ENCODE measurements at regions not wholly inside any gene's neighbourhood (a gene's known extent, or its start where the extent isn't known, plus 50 kb on each side); places are given as distances from the start of the nearest gene placed in this dataset.

DNA sequence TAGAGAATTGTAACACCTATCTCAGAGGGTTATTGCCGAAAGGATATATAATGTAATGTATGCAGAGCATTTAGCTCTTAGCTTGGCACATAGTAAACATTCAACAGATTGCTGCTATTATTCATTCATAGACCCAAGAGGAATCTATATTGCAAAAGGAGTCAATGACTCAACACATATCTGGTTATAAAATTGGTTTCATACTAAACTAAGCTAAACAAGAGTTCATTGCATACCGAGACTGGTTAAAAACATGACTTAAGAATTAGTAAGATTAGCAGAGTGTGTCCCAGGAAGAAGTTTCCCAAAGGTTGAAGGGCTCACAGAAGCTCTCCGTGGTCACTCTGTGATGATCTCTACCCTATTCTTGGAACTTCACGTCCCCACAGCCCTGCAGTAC lies 339.6 kb upstream of the CCNH start:
- POLR2A ChIA-PET (ENCODE audit: low non-redundant PET): no interaction called here
- no TSS peak for BruUV-seq (replicated peaks)
- H3K27ac ChIP-seq (ENCODE audit: low read depth, low read length, poor library complexity, severe bottlenecking): no peak overlapping the region
- TF ChIP-seq EZH2 (IDR thresholded peaks at IDR 0.05; ENCODE audit: borderline replicate concordance, low read depth, low read length, poor library complexity, severe bottlenecking): no peak
- TF ChIP-seq, protein P1, sequence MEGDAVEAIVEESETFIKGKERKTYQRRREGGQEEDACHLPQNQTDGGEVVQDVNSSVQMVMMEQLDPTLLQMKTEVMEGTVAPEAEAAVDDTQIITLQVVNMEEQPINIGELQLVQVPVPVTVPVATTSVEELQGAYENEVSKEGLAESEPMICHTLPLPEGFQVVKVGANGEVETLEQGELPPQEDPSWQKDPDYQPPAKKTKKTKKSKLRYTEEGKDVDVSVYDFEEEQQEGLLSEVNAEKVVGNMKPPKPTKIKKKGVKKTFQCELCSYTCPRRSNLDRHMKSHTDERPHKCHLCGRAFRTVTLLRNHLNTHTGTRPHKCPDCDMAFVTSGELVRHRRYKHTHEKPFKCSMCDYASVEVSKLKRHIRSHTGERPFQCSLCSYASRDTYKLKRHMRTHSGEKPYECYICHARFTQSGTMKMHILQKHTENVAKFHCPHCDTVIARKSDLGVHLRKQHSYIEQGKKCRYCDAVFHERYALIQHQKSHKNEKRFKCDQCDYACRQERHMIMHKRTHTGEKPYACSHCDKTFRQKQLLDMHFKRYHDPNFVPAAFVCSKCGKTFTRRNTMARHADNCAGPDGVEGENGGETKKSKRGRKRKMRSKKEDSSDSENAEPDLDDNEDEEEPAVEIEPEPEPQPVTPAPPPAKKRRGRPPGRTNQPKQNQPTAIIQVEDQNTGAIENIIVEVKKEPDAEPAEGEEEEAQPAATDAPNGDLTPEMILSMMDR (conservative IDR thresholded peaks at IDR 0.05; ENCODE audit: low read depth, low read length): no peak
- H3K36me3 ChIP-seq (ENCODE audit: insufficient read depth, low read length, poor library complexity, severe bottlenecking): no peaks in the 10 kb centered on the region
- H3K27me3 ChIP-seq (replicated peaks; ENCODE audit: insufficient read depth, low read depth, low read length, poor library complexity): no peaks in the 10 kb centered on the region
- H3K4me1 ChIP-seq (ENCODE audit: insufficient read depth, low read length, poor library complexity, severe bottlenecking): no peaks in the 10 kb centered on the region
- CTCF ChIA-PET: no interaction called here
- H3K9me3 ChIP-seq (ENCODE audit: low read depth, low read length, poor library complexity, severe bottlenecking): no peaks in the 10 kb centered on the region
- intact Hi-C loops (cut with micrococcal nuclease; ENCODE audit: unreplicated experiment): no loop called here
- DNase-seq (ENCODE audit: low spot score): no peak
- no peak overlapping the region for H3K4me3 ChIP-seq (ENCODE audit: low read depth, low read length, poor library complexity, severe bottlenecking)

DNA sequence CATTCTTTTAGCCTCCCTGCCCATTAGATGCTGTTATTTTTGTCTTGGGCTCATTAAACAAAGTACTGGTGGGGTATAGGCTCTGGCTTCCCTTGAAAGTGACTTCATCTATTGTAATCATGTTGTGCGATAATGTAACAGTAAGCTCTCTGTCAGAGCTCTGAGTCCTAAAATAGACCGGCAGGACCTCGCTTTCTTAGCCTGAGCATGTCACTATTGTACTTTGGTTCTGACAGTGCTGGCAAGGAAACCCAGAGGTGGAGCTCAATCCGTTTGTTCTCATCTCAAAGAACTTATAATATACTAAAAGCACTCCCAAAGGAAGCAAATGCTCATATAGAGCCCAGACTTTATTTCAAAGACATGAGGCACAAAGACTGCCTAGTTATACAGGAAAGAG lies 339.1 kb upstream of the CCNH start:
- no peak overlapping the region for H3K4me3 ChIP-seq (ENCODE audit: low read depth, low read length, poor library complexity, severe bottlenecking)
- no peak for TF ChIP-seq EZH2 (IDR thresholded peaks at IDR 0.05; ENCODE audit: borderline replicate concordance, low read depth, low read length, poor library complexity, severe bottlenecking)
- TF ChIP-seq, protein P1 (conservative IDR thresholded peaks at IDR 0.05; ENCODE audit: low read depth, low read length): no peak
- intact Hi-C loops (cut with micrococcal nuclease; ENCODE audit: unreplicated experiment): no loop called here
- ChIA-PET CTCF (no interaction called here), POLR2A (ENCODE audit: low non-redundant PET) (no interaction called here)
- H3K27ac ChIP-seq (ENCODE audit: low read depth, low read length, poor library complexity, severe bottlenecking): no peak overlapping the region
- no peaks in the 10 kb centered on the region for H3K4me1 ChIP-seq (ENCODE audit: insufficient read depth, low read length, poor library complexity, severe bottlenecking)
- H3K9me3 ChIP-seq (ENCODE audit: low read depth, low read length, poor library complexity, severe bottlenecking): no peaks in the 10 kb centered on the region
- no TSS peak for BruUV-seq (replicated peaks)
- no peaks in the 10 kb centered on the region for H3K27me3 ChIP-seq (replicated peaks; ENCODE audit: insufficient read depth, low read depth, low read length, poor library complexity)
- H3K36me3 ChIP-seq (ENCODE audit: insufficient read depth, low read length, poor library complexity, severe bottlenecking): no peaks in the 10 kb centered on the region
- no peak for DNase-seq (ENCODE audit: low spot score)

DNA sequence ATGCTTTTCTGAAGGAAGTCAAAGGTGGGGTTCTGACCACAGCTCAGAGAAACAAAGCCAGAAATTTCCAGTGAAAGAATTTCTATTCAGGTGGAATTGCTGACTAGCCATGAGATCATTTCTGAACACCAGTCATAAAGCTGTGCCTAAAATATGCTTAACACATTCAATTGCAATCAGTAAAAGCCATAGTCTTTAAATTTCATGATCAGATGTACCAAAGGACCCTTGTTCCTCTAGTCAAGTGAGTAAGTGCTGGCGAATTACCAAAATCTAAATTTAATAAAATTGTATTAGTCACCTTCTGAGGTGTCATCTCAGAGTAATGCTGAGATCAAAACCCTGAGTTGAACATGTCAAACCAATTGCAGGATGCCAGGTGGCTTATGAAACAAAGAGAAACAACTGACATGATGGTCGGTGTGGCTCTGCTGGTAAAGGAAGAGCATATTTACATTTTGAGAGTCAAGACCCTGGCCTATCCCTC lies 334.2 kb upstream of the CCNH start:
- BruUV-seq (replicated peaks): no TSS peak
- CTCF ChIA-PET: no interaction called here

More for the DNA sequence above, 334.2 kb upstream of the CCNH start:
- no peak for DNase-seq (ENCODE audit: low spot score)
- intact Hi-C loops (cut with micrococcal nuclease; ENCODE audit: unreplicated experiment): no loop called here
- POLR2A ChIA-PET (ENCODE audit: low non-redundant PET): no interaction called here
- Histone ChIP-seq H3K27me3 (replicated peaks; ENCODE audit: insufficient read depth, low read depth, low read length, poor library complexity) (no peaks in the 10 kb centered on the region), H3K36me3 (ENCODE audit: insufficient read depth, low read length, poor library complexity, severe bottlenecking) (no peaks in the 10 kb centered on the region), H3K4me1 (ENCODE audit: insufficient read depth, low read length, poor library complexity, severe bottlenecking) (no peaks in the 10 kb centered on the region), H3K4me3 (ENCODE audit: low read depth, low read length, poor library complexity, severe bottlenecking) (no peak overlapping the region), H3K27ac (ENCODE audit: low read depth, low read length, poor library complexity, severe bottlenecking) (no peak overlapping the region), H3K9me3 (ENCODE audit: low read depth, low read length, poor library complexity, severe bottlenecking) (no peaks in the 10 kb centered on the region)
- TF ChIP-seq, protein P1 (conservative IDR thresholded peaks at IDR 0.05; ENCODE audit: low read depth, low read length): no peak
- TF ChIP-seq EZH2 (IDR thresholded peaks at IDR 0.05; ENCODE audit: borderline replicate concordance, low read depth, low read length, poor library complexity, severe bottlenecking): no peak

Measured in A673 (cell line).